Trophoblast cell (in vitro differentiated cells and primary cell): ENCODE measurements at regions not wholly inside any gene's neighbourhood (a gene's known extent, or its start where the extent isn't known, plus 50 kb on each side); places are given as distances from the start of the nearest gene placed in this dataset.

ENCODE experiments used
- DNase-seq, 2 donors: peaks; one replicate each; pipeline ENCODE4 v3.0.0-alpha.2; 2016
- H2AFZ ChIP-seq: 2 replicates; pipeline ENCODE4 v1.6.1; 2013; ENCODE audit warnings: low read length, moderate library complexity, mild to moderate bottlenecking; ENCODE audit not compliant: insufficient read depth, poor library complexity
- H2AK5ac ChIP-seq: 2 replicates; pipeline ENCODE4 v1.6.1; 2013; ENCODE audit warnings: mild to moderate bottlenecking, low read length
- H2BK120ac ChIP-seq: 2 replicates; pipeline ENCODE4 v1.6.1; 2013; ENCODE audit warnings: low read length, mild to moderate bottlenecking, moderate library complexity; ENCODE audit not compliant: insufficient read depth, poor library complexity
- H2BK12ac ChIP-seq: 2 replicates; pipeline ENCODE4 v1.6.1; 2013; ENCODE audit warnings: mild to moderate bottlenecking, low read length, moderate library complexity
- H2BK5ac ChIP-seq: 2 replicates; pipeline ENCODE4 v1.6.1; 2013; ENCODE audit warnings: low read length, low read depth, moderate library complexity, mild to moderate bottlenecking; ENCODE audit not compliant: poor library complexity
- H3K14ac ChIP-seq: 2 replicates; pipeline ENCODE4 v1.6.1; 2013; ENCODE audit warnings: mild to moderate bottlenecking, low read length
- H3K18ac ChIP-seq: 2 replicates; pipeline ENCODE4 v1.6.1; 2013; ENCODE audit warnings: mild to moderate bottlenecking, low read length
- H3K23ac ChIP-seq: 2 replicates; pipeline ENCODE4 v1.6.1; 2013; ENCODE audit warnings: low read length
- H3K27ac ChIP-seq: 2 replicates; pipeline ENCODE4 v1.5.1; 2013; ENCODE audit warnings: low read depth, mild to moderate bottlenecking, inconsistent platforms, low read length, moderate library complexity
- H3K27me3 ChIP-seq: 2 replicates; pipeline ENCODE4 v1.6.1; 2013; ENCODE audit warnings: inconsistent platforms, mild to moderate bottlenecking, low read length, moderate library complexity; ENCODE audit not compliant: insufficient read depth
- H3K36me3 ChIP-seq, 2 experiments: 1 replicate in 1 of 2; 2 replicates in 1 of 2; pipeline ENCODE4 v1.6.1; 2013; ENCODE audit warnings: low read length in 2 of 2, mild to moderate bottlenecking in 2 of 2, moderate library complexity in 1 of 2; ENCODE audit not compliant: insufficient read depth in 2 of 2, control insufficient read depth in 1 of 2
- H3K4ac ChIP-seq: 2 replicates; pipeline ENCODE4 v1.6.1; 2013; ENCODE audit warnings: low read depth, mild to moderate bottlenecking, low read length, moderate library complexity
- H3K4me1 ChIP-seq, 2 experiments: 1 replicate in 1 of 2; 2 replicates in 1 of 2; pipeline ENCODE4 v1.6.1; 2013; ENCODE audit warnings: low read length in 2 of 2, mild to moderate bottlenecking in 2 of 2, moderate library complexity in 1 of 2; ENCODE audit not compliant: insufficient read depth in 2 of 2, control insufficient read depth in 1 of 2
- H3K4me2 ChIP-seq: 2 replicates; pipeline ENCODE4 v1.6.1; 2013; ENCODE audit warnings: inconsistent platforms, mild to moderate bottlenecking, low read length, moderate library complexity
- H3K4me3 ChIP-seq: 2 replicates; pipeline ENCODE4 v1.5.1; 2013; ENCODE audit warnings: mild to moderate bottlenecking, low read depth, low read length, inconsistent platforms
- H3K79me1 ChIP-seq: one replicate; pipeline ENCODE4 v1.6.1; 2013; ENCODE audit warnings: low read length
- H3K79me2 ChIP-seq: 2 replicates; pipeline ENCODE4 v1.6.1; 2013; ENCODE audit warnings: low read length, mild to moderate bottlenecking; ENCODE audit not compliant: control insufficient read depth, insufficient read depth, poor library complexity
- H3K9ac ChIP-seq: 2 replicates; pipeline ENCODE4 v1.6.1; 2013; ENCODE audit warnings: mild to moderate bottlenecking, low read length
- H3K9me3 ChIP-seq: 2 replicates; pipeline ENCODE4 v1.6.1; 2013; ENCODE audit warnings: low read depth, mild to moderate bottlenecking, control low read depth, inconsistent platforms, low read length; ENCODE audit not compliant: insufficient read depth
- H4K12ac ChIP-seq: 2 replicates; pipeline ENCODE4 v1.6.1; 2013; ENCODE audit warnings: low read depth, mild to moderate bottlenecking, low read length, moderate library complexity
- H4K8ac ChIP-seq: 2 replicates; pipeline ENCODE4 v1.6.1; 2013; ENCODE audit warnings: low read depth, mild to moderate bottlenecking, low read length, moderate library complexity
- H4K91ac ChIP-seq: one replicate; pipeline ENCODE4 v1.6.1; 2013; ENCODE audit warnings: low read depth, mild to moderate bottlenecking, low read length, moderate library complexity
- WGBS: extraction: QIAGEN DNeasy Blood & Tissue Kit; methylation state at CpG from one replicate; pipeline ENCODE4 v1.1.7; 2013; ENCODE audit warnings: missing lambda C conversion rate; ENCODE audit not compliant: insufficient read length, insufficient coverage; ENCODE audit errors: extremely low coverage; 5-methylcytosine and 5-hydroxymethylcytosine counted together

GRCh38 chr4:132169660-132170059 lies 979.4 kb upstream of the PCDH10 start:
- H3K23ac ChIP-seq, result no peak overlapping the region
- no peaks in the 10 kb centered on the region for H3K36me3 ChIP-seq
- no peaks in the 10 kb centered on the region for H3K4me1 ChIP-seq
- no peak overlapping the region for H3K14ac ChIP-seq
- no peaks in the 10 kb centered on the region for H3K79me2 ChIP-seq
- no peak overlapping the region for H2AK5ac ChIP-seq
- H3K4me2 ChIP-seq, result no peak overlapping the region
- H3K79me1 ChIP-seq, result no peaks in the 10 kb centered on the region
- no peak overlapping the region for H4K8ac ChIP-seq
- no peak overlapping the region for H4K91ac ChIP-seq
- no peak overlapping the region for H2BK5ac ChIP-seq
- H4K12ac ChIP-seq, result no peak overlapping the region
- no peak overlapping the region for H3K9ac ChIP-seq
- no peak overlapping the region for H3K18ac ChIP-seq
- no peak overlapping the region for H2BK120ac ChIP-seq
- H3K27ac ChIP-seq, result no peak overlapping the region
- no peak overlapping the region for H3K4ac ChIP-seq
- no peak for DNase-seq
- H2AFZ ChIP-seq, result no peak overlapping the region
- no peak overlapping the region for H3K4me3 ChIP-seq
- no CpG with 5 or more reads among the region's 5 CpGs for WGBS
- H3K27me3 ChIP-seq, result no peaks in the 10 kb centered on the region
- no peaks in the 10 kb centered on the region for H3K9me3 ChIP-seq
- H2BK12ac ChIP-seq, result no peak overlapping the region

- H3K79me2 ChIP-seq, result no peaks in the 10 kb centered on the region
- no peak overlapping the region for H3K4me3 ChIP-seq
- no peak overlapping the region for H2BK12ac ChIP-seq
- no peak overlapping the region for H4K8ac ChIP-seq
- H3K9me3 ChIP-seq, result no peaks in the 10 kb centered on the region
- H3K4me1 ChIP-seq, result no peaks in the 10 kb centered on the region
- WGBS, result no CpG with 5 or more reads among the region's 2 CpGs
- no peak overlapping the region for H3K4ac ChIP-seq
- no peak overlapping the region for H2BK5ac ChIP-seq
- no peak overlapping the region for H3K27ac ChIP-seq
- no peak overlapping the region for H2AK5ac ChIP-seq
- no peaks in the 10 kb centered on the region for H3K27me3 ChIP-seq
- no peak overlapping the region for H4K91ac ChIP-seq
- no peak overlapping the region for H3K9ac ChIP-seq
- H3K14ac ChIP-seq, result no peak overlapping the region
- no peaks in the 10 kb centered on the region for H3K36me3 ChIP-seq
- no peaks in the 10 kb centered on the region for H3K79me1 ChIP-seq
- DNase-seq, result no peak
- H3K23ac ChIP-seq, result no peak overlapping the region
- H3K18ac ChIP-seq, result no peak overlapping the region
- H2BK120ac ChIP-seq, result no peak overlapping the region
- H4K12ac ChIP-seq, result no peak overlapping the region
- no peak overlapping the region for H2AFZ ChIP-seq
- H3K4me2 ChIP-seq, result no peak overlapping the region
Measured at GRCh38 chr4:132180020-132180427, 969.1 kb upstream of the PCDH10 start.

- H4K8ac ChIP-seq, result no peak overlapping the region
- H2BK120ac ChIP-seq, result no peak overlapping the region
- DNase-seq, result no peak
- H3K23ac ChIP-seq, result no peak overlapping the region
- no CpG with 5 or more reads among the region's 3 CpGs for WGBS
- no peak overlapping the region for H3K4me2 ChIP-seq
- no peak overlapping the region for H2BK5ac ChIP-seq
- no peak overlapping the region for H2BK12ac ChIP-seq
- no peak overlapping the region for H4K91ac ChIP-seq
- H4K12ac ChIP-seq, result no peak overlapping the region
- no peak overlapping the region for H2AFZ ChIP-seq
- H3K4me1 ChIP-seq, result no peaks in the 10 kb centered on the region
- no peaks in the 10 kb centered on the region for H3K9me3 ChIP-seq
- no peak overlapping the region for H3K9ac ChIP-seq
- H3K4me3 ChIP-seq, result no peak overlapping the region
- no peak overlapping the region for H3K18ac ChIP-seq
- H2AK5ac ChIP-seq, result no peak overlapping the region
- H3K36me3 ChIP-seq, result no peaks in the 10 kb centered on the region
- H3K79me2 ChIP-seq, result no peaks in the 10 kb centered on the region
- no peaks in the 10 kb centered on the region for H3K79me1 ChIP-seq
- H3K27ac ChIP-seq, result no peak overlapping the region
- H3K4ac ChIP-seq, result no peak overlapping the region
- H3K27me3 ChIP-seq, result no peaks in the 10 kb centered on the region
- no peak overlapping the region for H3K14ac ChIP-seq
Measured at GRCh38 chr4:132195176-132195575, 953.9 kb upstream of the PCDH10 start.

- no peak overlapping the region for H3K14ac ChIP-seq
- no peak overlapping the region for H3K4me2 ChIP-seq
- H3K18ac ChIP-seq, result no peak overlapping the region
- H3K4ac ChIP-seq, result no peak overlapping the region
- no peak overlapping the region for H2BK120ac ChIP-seq
- H3K79me1 ChIP-seq, result no peaks in the 10 kb centered on the region
- H3K79me2 ChIP-seq, result no peaks in the 10 kb centered on the region
- no peaks in the 10 kb centered on the region for H3K4me1 ChIP-seq
- H2BK12ac ChIP-seq, result no peak overlapping the region
- no CpG with 5 or more reads among the region's 2 CpGs for WGBS
- H4K8ac ChIP-seq, result no peak overlapping the region
- H4K12ac ChIP-seq, result no peak overlapping the region
- DNase-seq, result no peak
- H2BK5ac ChIP-seq, result no peak overlapping the region
- H3K36me3 ChIP-seq, result no peaks in the 10 kb centered on the region
- no peak overlapping the region for H3K23ac ChIP-seq
- no peak overlapping the region for H3K4me3 ChIP-seq
- no peak overlapping the region for H3K9ac ChIP-seq
- H3K27me3 ChIP-seq, result no peaks in the 10 kb centered on the region
- H4K91ac ChIP-seq, result no peak overlapping the region
- no peaks in the 10 kb centered on the region for H3K9me3 ChIP-seq
- no peak overlapping the region for H3K27ac ChIP-seq
- no peak overlapping the region for H2AFZ ChIP-seq
- H2AK5ac ChIP-seq, result no peak overlapping the region
Measured at GRCh38 chr4:132203618-132204017, 945.5 kb upstream of the PCDH10 start.
